22Rv1 (cell line): ENCODE measurements at regions not wholly inside any gene's neighbourhood (a gene's known extent, or its start where the extent isn't known, plus 50 kb on each side); places are given as distances from the start of the nearest gene placed in this dataset.

Experiments
- H3K27ac ChIP-seq: fragments of 450-650 bp; 2 replicates; pipeline ENCODE4 v1.5.1; 2017
- ZFX ChIP-seq: fragments of 450-650 bp; IDR thresholded peaks from 2 replicates; pipeline ENCODE4 v1.6.1; 2017; ENCODE audit warnings: antibody characterized with exemption, borderline replicate concordance
- TF ChIP-seq, protein P1 (sequence below): fragments of 450-650 bp; IDR thresholded peaks from 2 replicates; pipeline ENCODE4 v1.5.1; 2017; ENCODE audit warnings: mild to moderate bottlenecking

DNA sequence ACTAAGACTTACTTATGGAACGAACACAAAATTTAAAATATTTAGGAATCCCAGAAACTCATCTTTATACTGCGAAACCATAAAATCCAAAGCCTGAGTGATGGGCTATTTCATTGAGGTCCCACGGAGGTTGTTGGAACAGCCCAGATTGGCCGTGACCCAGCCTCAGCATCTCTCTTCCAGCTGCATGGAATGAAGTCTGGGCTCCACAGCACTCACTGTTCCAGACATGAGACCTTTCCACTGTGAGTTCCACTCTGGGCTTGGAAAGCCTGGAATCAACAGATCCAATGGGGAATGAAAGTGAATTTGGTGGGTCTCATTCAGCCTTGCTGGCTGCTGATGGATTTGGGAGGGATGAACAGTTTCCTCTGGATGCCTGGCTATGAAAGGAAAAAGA lies 184.9 kb downstream of the EMX2 start:
- no peak overlapping the region for H3K27ac ChIP-seq
- TF ChIP-seq, protein P1, sequence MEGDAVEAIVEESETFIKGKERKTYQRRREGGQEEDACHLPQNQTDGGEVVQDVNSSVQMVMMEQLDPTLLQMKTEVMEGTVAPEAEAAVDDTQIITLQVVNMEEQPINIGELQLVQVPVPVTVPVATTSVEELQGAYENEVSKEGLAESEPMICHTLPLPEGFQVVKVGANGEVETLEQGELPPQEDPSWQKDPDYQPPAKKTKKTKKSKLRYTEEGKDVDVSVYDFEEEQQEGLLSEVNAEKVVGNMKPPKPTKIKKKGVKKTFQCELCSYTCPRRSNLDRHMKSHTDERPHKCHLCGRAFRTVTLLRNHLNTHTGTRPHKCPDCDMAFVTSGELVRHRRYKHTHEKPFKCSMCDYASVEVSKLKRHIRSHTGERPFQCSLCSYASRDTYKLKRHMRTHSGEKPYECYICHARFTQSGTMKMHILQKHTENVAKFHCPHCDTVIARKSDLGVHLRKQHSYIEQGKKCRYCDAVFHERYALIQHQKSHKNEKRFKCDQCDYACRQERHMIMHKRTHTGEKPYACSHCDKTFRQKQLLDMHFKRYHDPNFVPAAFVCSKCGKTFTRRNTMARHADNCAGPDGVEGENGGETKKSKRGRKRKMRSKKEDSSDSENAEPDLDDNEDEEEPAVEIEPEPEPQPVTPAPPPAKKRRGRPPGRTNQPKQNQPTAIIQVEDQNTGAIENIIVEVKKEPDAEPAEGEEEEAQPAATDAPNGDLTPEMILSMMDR: no peak
- TF ChIP-seq ZFX: no peak

- H3K27ac ChIP-seq: no peak overlapping the region
- TF ChIP-seq, protein P1: no peak
- no peak for TF ChIP-seq ZFX
These were observed 185.5 kb downstream of the EMX2 start for GRCh38 chr10:117728087-117728486.

GRCh38 chr10:117729156-117729555 lies 186.6 kb downstream of the EMX2 start:
- TF ChIP-seq, protein P1: no peak
- TF ChIP-seq ZFX: no peak
- H3K27ac ChIP-seq: no peak overlapping the region

DNA sequence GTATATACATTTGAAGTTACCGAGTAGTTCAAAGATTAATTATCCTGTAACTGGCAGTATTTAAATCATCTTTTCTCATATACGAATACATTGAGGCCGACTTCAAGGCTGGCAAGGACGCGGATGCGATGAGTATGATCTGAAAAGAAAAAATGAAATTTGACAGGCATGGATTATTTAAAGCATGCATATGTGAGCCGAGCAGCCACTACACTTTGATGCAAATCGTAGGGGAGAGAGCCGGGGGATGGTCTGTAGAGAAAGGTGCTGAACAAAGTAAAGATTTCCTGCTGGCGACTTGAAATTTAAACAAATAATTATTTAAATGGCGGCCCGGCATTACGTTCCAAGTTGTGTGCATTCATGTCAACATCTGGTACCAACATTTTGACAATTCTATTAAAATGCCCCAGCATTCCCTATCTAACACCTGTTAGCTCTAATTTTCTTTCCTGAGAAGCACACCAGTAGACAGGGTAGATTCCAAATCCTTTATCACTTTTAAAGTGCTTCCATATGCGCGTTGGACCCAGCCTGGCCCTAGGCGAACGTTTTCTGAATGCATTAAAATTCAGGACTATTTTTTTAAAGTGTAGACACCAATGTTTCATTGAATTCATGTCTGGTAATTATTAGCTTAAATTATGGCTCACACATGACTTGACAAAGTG lies 188.7 kb downstream of the EMX2 start:
- H3K27ac ChIP-seq: no peak overlapping the region
- no peak for TF ChIP-seq ZFX
- TF ChIP-seq, protein P1: no peak

DNA sequence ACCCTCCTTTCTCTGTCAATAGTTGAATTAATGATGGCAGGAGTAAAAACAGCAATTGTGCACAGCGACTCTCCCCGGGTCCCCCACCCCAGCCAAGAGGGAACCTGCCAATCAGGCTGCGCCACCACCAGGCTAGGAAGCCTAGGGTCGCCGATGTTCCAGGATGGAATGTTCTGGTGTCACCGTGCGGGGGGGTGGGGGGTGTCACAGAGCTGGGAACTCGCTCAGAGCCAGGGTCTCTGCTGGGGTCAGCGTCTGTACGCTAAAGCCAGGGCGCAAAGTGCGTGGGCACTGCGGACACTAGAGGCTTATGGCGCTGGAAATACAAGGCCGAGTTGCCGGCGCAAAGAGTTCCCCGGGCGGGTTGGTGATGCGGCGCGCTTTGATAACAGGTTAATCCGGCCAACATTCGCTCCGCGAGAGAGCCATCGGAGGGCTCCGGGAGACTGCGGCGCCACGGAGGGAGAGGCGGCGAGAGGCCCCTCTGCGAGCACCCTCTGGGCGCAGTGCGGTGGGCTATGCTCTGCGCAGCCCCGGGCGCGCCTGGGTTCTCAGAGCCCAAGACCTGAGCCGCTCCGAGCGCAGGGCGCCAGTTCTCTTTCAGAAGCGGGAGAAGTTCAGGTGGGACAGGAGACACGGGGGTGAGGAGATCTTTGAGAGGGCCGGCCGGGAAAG lies 192.3 kb downstream of the EMX2 start:
- TF ChIP-seq ZFX: no peak
- TF ChIP-seq, protein P1: no peak
- no peak overlapping the region for H3K27ac ChIP-seq

DNA sequence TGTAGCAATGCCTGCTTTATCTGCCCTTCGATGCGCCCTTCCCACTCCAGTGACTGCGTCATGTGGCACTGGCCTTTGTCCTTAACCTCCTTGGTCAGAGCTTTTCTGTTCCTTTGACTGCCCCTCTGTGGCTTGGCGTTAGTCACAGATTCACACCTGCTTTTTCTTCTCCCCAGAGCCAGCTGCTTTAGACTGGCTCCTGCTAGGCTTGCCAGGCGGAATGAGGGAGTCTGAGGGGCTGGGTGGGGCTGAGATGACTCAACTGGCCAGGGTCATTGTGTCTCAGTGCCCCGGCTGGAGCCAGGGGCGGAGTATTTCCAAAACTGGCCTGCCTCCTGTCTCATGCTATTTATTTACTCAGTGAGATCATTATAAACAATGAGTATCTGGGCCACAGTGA lies 194.1 kb downstream of the EMX2 start:
- TF ChIP-seq, protein P1: no peak
- TF ChIP-seq ZFX: no peak
- H3K27ac ChIP-seq: no peak overlapping the region

DNA sequence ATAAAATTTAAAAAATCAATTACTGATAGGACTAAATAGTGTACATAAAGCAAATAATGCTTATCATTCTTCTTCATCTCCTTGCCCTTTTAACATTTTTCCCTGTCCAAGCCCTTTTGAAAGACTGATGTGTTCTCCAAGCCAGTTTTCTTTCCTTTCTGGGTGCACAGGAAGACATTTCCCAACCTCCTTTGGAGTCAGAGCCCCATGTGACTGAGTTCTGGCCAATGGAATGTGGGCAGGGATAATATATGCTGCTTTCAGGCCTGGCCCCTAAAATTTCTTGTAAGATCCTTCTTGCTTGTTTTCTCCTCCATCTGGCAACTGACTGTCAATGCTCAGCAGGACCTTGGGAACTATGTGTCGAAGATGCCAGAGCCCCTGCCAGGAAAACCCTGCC lies 197.5 kb downstream of the EMX2 start:
- no peak overlapping the region for H3K27ac ChIP-seq
- no peak for TF ChIP-seq ZFX
- TF ChIP-seq, protein P1: no peak
